DOHH2 (cell line): ENCODE measurements at regions not wholly inside any gene's neighbourhood (a gene's known extent, or its start where the extent isn't known, plus 50 kb on each side); places are given as distances from the start of the nearest gene placed in this dataset.

ENCODE experiments used
- CTCF ChIP-seq: fragments of 200-600 bp; sonication (generic); IDR thresholded peaks from one replicate; pipeline ENCODE4 v1.5.1; 2014; ENCODE audit warnings: antibody characterized with exemption, mild to moderate bottlenecking, low read depth, low read length; ENCODE audit not compliant: poor library complexity, severe bottlenecking
- EZH2phosphoT487 ChIP-seq: fragments of 200-600 bp; sonication (generic); IDR thresholded peaks from 2 replicates; pipeline ENCODE4 v1.6.1; 2017; ENCODE audit warnings: borderline replicate concordance, mild to moderate bottlenecking, antibody characterized with exemption, low read length, moderate library complexity, mixed read lengths

DNA sequence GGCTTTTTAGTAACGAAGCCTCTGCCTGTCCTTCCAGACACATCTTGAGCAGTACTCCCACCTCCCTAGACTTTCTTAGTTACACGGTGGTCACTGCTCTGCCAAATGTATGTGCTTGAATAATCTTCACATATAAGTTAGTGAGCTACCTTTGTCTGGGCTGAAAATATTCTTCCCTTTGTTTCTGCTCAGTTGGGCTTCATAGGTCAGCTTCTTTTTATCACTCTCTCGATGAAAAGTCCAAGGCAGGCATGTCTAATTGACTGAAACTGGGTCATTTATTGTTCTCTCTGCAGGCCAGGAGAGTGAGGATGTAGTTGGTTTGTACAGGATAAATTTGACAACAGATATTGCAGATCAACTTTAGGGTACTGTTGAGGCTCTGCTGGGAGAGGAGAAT lies 636.7 kb upstream of the IGFBP3 start:
- TF ChIP-seq CTCF (no peak), EZH2phosphoT487 (no peak)
